WERI-Rb-1 (cell line): ENCODE measurements at regions not wholly inside any gene's neighbourhood (a gene's known extent, or its start where the extent isn't known, plus 50 kb on each side); places are given as distances from the start of the nearest gene placed in this dataset.

Experiments used
- DNase-seq: peaks from one replicate; pipeline ENCODE4 v3.0.0-alpha.2; 2020
- H3K27ac ChIP-seq: fragments of 250-450 bp; sonication (Bioruptor Pico); 2 replicates; pipeline ENCODE4 v1.5.1; 2020; ENCODE audit warnings: mild to moderate bottlenecking, moderate library complexity
- H3K27me3 ChIP-seq: fragments of 250-450 bp; sonication (Bioruptor Pico); 2 replicates; pipeline ENCODE4 v1.5.1; 2021; ENCODE audit warnings: mild to moderate bottlenecking, low read depth, moderate library complexity; ENCODE audit not compliant: insufficient read depth, severe bottlenecking
- H3K36me3 ChIP-seq: fragments of 250-450 bp; sonication (Bioruptor Pico); 2 replicates; pipeline ENCODE4 v1.5.1; 2020; ENCODE audit warnings: mild to moderate bottlenecking, moderate library complexity
- H3K4me3 ChIP-seq: 2 replicates; pipeline ENCODE4 v1.5.1; 2011; ENCODE audit warnings: low read depth, mild to moderate bottlenecking, control low read depth, low read length
- H3K9me3 ChIP-seq: fragments of 250-450 bp; sonication (Bioruptor Pico); 2 replicates; pipeline ENCODE4 v1.5.1; 2021; ENCODE audit warnings: mild to moderate bottlenecking, moderate library complexity; ENCODE audit not compliant: severe bottlenecking
- TF ChIP-seq, protein P1 (sequence below): IDR thresholded peaks from 2 replicates; pipeline ENCODE4 v1.5.1; 2011; ENCODE audit warnings: low read depth, mild to moderate bottlenecking, control low read depth, inconsistent platforms, low read length

DNA sequence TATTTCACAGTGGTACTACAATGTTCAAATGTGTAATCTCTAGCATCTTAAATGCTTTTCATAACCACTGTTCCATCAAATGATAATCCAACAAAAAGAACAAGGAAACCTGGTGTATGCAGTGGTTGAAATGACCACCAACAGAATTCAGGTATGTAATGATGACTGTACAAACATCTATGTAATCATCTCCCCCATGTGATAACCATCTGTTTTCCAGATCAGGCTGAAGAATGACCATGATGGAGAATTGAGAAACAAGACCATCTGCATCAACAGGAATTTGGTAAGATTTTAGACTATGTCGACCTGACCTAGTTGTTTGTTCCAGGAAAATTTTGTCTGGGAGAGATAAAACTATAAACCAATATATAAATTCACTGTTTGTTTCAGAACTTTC lies 81.3 kb upstream of the ASCC3 start:
- no peak for DNase-seq
- Histone ChIP-seq H3K36me3 (no peaks in the 10 kb centered on the region), H3K27me3 (no peaks in the 10 kb centered on the region), H3K4me3 (no peak overlapping the region), H3K27ac (no peak overlapping the region), H3K9me3 (no peaks in the 10 kb centered on the region)
- TF ChIP-seq, protein P1, sequence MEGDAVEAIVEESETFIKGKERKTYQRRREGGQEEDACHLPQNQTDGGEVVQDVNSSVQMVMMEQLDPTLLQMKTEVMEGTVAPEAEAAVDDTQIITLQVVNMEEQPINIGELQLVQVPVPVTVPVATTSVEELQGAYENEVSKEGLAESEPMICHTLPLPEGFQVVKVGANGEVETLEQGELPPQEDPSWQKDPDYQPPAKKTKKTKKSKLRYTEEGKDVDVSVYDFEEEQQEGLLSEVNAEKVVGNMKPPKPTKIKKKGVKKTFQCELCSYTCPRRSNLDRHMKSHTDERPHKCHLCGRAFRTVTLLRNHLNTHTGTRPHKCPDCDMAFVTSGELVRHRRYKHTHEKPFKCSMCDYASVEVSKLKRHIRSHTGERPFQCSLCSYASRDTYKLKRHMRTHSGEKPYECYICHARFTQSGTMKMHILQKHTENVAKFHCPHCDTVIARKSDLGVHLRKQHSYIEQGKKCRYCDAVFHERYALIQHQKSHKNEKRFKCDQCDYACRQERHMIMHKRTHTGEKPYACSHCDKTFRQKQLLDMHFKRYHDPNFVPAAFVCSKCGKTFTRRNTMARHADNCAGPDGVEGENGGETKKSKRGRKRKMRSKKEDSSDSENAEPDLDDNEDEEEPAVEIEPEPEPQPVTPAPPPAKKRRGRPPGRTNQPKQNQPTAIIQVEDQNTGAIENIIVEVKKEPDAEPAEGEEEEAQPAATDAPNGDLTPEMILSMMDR: no peak

DNA sequence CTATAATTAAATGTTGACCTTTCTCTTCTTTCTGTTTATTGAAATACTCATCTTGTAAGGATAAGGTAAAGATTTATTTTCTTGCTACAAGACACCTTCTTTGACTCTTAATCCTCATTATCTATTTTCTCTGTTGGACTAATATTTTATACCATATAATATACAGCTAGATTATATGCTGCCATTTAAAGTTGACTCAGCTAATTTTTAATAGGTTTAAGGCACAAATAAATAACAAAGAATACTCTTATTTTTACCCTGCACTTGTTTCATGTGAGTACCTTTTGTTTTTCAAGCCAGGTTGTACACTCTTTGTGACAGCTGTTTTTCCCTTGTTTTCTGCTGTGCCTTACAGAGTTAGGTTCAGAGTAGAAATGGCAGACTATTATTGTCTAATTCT lies 83.9 kb upstream of the ASCC3 start:
- Histone ChIP-seq H3K36me3 (no peaks in the 10 kb centered on the region), H3K27me3 (no peaks in the 10 kb centered on the region), H3K4me3 (no peak overlapping the region), H3K27ac (no peak overlapping the region), H3K9me3 (no peaks in the 10 kb centered on the region)
- no peak for DNase-seq
- TF ChIP-seq, protein P1: no peak

DNA sequence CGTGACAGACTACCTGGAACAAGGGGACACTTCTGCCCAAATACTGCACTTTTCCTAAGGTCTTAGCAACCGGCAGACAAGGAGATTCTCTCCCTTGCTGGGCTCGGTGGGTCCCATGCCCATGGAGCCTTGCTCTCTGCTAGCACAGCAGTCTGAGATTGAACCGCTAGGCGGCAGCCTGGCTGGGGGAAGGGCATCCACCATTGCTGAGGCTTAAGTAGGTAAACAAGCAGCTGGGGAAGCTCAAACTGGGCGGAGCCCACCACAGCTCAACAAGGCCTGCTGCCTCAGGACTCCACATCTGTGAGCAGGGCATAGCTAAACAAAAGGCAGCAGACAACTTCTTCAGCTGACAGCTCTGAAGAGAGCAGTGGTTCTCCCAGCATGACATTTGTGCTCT lies 87.8 kb upstream of the ASCC3 start:
- peak; percentile 43 for DNase-seq
- Histone ChIP-seq H3K36me3 (no peaks in the 10 kb centered on the region), H3K9me3 (no peaks in the 10 kb centered on the region), H3K27ac (no peak overlapping the region), H3K4me3 (no peak overlapping the region), H3K27me3 (no peaks in the 10 kb centered on the region)
- TF ChIP-seq, protein P1: no peak

DNA sequence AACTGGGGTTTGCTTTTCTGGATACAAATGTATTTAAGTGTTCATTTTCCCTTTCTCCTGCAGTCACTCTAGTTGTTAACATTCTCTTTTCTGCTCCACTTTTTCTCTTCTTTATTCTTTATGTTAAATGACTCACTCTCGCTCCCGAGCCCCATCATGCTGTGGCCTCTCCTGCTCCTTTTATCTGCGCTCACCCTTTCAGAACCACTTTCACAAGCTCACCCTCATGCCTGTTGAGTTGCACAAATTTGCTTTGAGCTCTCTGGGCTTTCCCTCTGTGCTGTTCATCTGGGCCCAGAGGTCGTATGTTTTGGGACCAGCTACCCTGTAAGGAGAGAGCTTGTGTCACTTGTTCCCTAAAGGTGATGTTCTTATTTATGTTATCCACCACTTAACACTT lies 98.1 kb upstream of the ASCC3 start:
- no peaks in the 10 kb centered on the region for H3K27me3 ChIP-seq
- TF ChIP-seq, protein P1: no peak
- no peak overlapping the region for H3K4me3 ChIP-seq
- DNase-seq: no peak
- H3K9me3 ChIP-seq: no peaks in the 10 kb centered on the region
- no peak overlapping the region for H3K27ac ChIP-seq
- no peaks in the 10 kb centered on the region for H3K36me3 ChIP-seq

DNA sequence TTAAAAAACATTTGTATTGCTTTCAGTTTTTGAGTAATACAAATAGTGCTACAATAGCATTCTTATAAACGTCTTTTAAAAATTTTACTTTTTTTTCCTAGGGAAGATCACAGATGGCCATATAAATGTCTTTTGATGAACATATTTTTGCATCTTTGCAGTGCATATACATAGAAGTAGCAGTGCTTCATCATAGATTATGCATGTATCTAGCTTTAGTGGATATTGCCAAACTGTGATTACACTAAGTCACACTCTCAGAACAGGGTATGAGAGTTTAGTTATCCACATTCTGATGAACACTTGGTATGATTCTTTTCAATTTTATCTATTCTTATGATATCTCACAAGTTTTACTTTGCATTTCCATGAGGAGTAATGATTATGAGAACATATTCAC lies 99.8 kb upstream of the ASCC3 start:
- no peak overlapping the region for H3K27ac ChIP-seq
- H3K36me3 ChIP-seq: no peaks in the 10 kb centered on the region
- no peak overlapping the region for H3K4me3 ChIP-seq
- TF ChIP-seq, protein P1: no peak
- H3K9me3 ChIP-seq: no peaks in the 10 kb centered on the region
- no peaks in the 10 kb centered on the region for H3K27me3 ChIP-seq
- no peak for DNase-seq

DNA sequence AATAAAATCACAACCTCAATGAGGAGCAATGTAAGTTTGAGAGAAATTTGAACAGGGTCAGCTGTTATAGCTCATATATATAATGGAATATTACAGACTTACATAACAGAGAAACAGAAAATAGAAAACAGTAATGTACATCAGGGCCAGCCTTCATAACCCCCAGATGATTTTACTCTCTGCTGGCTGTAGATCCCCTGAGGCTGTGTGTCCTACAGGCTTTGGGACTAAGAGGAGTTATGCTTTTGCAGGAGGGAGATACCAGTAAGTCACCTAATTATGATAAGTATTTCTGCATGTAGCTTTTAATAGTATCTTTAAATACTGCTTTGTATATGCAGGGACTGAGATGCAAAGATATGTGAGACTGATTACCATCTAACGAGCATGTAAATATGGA lies 105.8 kb upstream of the ASCC3 start:
- TF ChIP-seq, protein P1: no peak
- H3K27me3 ChIP-seq: no peaks in the 10 kb centered on the region
- DNase-seq: no peak

More for the DNA sequence above, 105.8 kb upstream of the ASCC3 start:
- no peak overlapping the region for H3K4me3 ChIP-seq
- no peaks in the 10 kb centered on the region for H3K9me3 ChIP-seq
- no peaks in the 10 kb centered on the region for H3K36me3 ChIP-seq
- H3K27ac ChIP-seq: no peak overlapping the region
